Stimulated activated CD4-positive, alpha-beta T cell treated with anti-CD3 and anti-CD28 coated beads, Interleukin-1b, Interleukin-23, amount 100 ng/mL, for 4 hours (primary cell): ENCODE measurements at regions not wholly inside any gene's neighbourhood (a gene's known extent, or its start where the extent isn't known, plus 50 kb on each side); places are given as distances from the start of the nearest gene placed in this dataset.
"Not testable (repeated sequence)": the region's sequence is repeated elsewhere in the genome, so short reads cannot be mapped to it uniquely, and the experiment has no call there.

Experiments
- DNase-seq, 2 donors: peaks; one replicate each; pipeline ENCODE4 v3.0.0-alpha.2; 2020; ENCODE audit warnings: low read depth in 2 of 2

DNA sequence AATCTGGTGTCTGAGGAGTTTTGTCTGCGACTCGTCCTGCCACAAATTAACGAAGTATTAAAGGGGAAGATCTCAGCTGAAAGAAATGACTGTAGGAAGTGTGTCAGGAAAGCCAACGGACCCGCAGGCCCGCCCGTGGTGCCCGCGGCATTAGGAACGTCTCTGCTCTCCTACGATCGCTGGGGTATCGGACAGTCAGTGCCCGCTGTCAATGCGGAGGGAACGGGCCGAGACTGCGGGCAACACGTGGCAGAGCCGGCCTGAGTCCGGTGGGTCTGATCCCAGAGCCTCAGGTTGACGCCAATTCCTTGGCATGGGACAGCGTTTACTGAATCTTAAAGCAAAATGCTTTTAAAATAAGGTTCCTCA lies 128.7 kb downstream of the KBTBD2 start:
- no peak for DNase-seq

DNA sequence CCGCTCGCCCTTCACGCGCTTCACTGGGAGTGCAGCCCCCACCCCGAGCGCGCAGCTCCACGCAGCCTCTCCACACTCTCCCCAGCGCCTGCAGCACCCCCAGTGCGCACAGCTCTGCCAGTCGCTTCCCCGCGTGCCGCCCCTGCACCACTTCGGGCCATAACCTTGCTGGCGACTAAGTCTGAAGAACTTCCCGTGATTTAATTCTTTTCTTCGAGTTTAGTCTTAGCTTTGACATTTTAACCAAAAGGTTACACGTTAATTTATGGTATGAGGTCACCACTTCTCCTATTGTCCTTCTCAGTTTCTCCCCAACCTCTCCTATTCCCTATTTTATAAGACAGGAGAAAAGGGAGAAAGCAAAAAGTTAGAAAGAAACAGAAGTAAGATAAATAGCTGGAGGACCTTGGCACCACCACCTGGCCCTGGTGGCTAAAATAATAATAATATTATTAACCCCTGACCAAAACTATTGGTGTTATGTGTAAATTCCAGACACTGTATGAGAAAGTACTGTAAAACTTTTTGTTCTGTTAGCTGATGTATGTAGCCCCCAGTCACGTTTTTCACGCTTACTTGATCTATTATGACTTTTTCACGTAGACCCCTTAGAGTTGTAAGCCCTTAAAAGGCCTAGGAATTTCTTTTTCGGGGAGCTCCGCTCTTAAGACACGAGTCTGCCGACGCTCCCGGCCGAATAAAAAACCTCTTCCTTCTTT lies 129.2 kb downstream of the KBTBD2 start:
- not testable (repeated sequence) for DNase-seq

DNA sequence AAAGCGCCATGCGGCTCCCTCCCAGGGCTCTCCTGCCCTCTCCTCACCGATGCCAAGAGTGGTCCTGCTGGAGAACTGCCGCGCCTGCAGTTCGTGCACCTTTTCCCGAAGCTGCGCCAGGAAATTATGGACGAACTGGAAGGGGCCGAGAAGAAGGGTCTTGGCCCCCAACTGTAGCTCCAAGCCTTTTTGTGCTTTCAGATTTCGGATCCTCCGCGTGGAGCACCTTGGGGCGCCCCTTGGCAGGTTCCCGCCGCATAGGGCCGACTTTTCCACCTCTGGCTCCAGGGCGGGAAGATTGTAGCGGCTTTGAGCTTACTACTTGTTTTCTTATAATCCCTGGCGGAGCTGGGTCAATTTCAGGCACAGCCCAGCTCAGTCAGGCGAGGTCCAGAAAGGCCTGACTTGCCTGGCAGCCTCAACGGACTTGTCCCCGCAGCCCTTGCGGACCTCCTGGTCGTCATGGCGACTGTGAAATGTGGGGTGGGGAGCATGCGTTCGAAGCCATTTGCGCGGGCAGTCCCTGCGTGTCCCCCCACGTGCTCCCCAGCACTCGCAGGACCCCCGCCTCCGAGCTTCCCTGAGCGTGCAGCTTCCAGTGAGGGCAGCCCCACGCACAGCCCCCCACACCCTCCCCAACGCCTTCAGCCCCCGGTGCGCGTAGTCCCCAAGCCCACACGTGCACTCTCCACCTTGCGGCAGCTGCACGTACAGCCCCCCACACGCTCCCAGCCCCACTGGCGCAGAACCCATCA lies 129.9 kb downstream of the KBTBD2 start:
- DNase-seq: no peak

DNA sequence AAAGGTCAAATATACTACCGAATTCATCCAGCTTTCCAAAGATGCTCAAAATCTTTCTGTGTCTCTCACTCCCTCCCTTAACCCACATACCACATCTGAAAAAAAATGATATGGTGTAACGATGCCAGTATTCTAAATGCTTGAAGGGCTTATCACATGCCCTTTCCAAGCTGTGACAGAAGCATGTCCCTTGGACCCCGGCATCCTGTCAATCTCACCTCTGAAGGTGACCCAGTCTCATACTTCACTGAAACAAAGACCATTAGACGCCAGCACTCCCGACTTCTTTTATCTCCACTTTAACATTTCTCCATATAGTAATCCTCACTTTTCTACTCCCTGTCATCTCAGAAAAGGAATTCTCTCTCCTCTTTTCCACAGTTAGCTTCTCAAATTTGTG lies 130.8 kb downstream of the KBTBD2 start:
- DNase-seq: not testable (repeated sequence)

DNA sequence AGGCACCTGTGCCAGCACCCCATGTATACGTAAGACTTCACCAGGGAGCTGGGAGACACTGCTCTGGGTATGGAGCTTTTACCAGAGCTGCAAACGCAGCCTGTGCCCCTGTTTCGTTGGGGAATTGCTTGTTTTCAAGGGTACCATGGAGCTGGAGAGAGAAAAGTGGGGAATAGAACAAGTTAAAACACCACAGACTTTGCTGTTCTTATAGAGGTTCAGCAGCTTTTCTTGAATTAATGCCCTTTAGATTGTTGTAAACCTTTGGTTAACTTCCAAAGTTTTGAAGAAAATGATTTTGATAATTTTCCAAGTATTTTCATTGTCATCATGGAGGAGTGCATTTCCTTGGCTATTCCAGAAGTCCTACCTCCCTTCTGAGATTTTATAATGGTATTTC lies 131.7 kb downstream of the KBTBD2 start:
- not testable (repeated sequence) for DNase-seq

DNA sequence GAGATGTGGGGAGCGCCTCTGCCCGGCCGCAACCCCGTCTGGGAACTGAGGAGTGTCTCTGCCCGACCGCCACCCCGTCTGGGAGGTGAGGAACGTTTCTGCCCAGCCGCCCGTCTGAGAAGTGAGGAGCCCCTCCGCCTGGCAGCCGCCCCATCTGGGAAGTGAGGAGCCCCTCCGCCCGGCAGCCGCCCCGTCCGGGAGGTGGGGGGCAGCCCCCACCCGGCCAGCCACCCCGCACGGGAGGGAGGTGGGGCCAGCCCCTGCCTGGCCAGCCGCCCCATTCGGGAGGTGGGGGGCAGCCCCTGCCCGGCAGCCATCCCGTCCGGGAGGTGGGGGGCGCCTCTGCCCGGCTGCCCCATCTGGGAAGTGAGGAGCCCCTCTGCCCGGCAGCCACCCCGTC lies 137.7 kb downstream of the KBTBD2 start:
- DNase-seq: not testable (repeated sequence)

DNA sequence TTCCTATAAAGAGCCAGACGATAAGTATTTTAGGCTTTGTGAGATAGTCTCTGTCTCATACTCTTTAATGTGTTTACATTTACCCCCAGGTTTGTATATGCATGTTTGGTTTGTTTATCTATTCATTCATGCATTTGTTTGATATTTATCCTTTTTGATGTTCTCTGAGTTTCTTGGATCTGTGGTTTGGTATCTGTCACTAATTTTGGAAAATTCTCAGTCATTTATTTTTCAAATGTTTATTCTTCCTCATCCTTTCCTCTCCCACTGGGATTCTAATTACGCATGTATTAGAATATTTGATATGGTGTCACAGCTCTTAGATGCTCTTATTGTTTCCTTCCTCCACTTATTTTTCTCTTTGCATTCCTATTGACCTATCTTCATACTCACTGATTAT lies 143.2 kb downstream of the KBTBD2 start:
- not testable (repeated sequence) for DNase-seq

DNA sequence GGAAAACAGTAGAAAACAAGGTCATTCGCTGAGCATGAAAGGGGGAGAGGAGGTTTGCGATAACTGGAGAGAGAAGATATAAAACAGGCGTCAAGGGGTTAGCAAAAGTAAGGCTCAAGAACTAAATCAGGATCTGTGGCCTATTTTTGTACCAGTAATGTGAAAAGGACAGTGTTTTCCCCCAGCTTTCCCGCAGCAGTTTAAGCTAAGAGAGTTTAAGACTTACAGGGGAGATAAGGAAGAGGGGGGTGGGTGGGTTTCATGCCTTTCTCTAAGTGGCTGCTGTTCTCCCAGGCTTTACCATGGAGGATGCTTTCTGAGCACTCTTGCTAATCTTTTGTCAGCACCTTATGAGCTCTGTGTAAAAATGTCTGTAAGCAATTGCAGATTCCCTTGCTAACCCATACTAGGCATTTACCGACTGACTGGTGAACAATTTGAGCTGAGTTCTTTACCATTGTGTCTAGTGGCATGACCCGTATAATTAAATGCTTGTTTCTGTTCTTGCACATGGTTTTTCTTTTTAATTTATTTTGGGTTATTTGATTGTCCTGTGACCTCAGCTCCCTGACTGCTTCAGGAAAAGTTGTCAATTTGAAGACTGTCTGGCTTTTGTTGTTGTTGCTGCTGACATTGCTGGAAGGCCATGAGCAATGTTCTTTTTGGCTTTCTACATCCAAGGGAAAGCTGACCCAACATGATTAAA lies 144.0 kb downstream of the KBTBD2 start:
- DNase-seq: not testable (repeated sequence)

DNA sequence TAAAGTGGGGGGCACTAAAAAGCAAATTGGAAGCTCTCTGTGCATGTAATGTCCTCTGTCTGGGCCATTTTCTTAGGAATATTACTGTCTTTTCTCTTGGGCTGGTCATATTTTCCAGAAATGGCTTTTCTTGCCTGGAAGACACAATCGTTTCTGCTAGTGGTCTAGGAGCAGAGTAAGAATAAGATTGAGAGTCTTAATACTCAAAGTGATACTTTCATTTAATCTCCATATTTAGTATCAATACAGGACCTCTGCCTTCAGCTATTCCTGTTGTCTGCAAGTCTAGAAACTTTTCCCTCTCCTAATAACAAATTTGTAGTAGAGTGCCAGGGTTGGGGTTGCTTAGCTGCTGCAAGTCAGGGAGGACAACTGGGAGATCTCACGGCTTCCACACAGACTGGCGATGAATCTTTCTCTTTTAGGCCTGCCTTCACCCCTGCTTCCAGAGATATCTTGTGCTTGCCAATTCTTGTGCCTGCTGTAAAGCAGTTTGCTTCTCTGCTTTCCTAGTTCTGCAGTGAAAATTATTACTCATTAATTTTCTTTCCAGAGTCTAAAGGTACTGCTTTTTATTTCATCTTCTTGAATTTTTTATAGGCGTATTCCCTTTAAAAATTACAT lies 149.6 kb downstream of the KBTBD2 start:
- not testable (repeated sequence) for DNase-seq

DNA sequence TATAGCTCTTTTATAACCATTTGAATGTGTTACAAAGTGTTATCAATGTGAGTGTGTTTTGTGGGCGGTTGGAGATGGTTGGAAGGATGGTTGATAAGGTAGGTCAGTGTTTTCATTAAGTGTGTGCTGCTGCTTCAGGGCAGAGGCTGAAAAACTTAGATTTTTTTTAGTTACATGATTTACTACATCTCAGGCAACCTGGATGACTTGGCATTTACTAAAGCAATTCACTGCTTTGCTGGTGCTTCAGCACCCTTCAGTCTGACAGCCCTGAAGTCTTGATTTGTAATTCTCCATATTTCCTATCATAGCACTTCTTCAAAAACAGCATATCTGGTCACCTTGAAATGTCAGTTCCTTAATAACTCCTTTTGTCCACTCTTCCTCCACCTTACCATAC lies 151.8 kb downstream of the KBTBD2 start:
- DNase-seq: not testable (repeated sequence)

DNA sequence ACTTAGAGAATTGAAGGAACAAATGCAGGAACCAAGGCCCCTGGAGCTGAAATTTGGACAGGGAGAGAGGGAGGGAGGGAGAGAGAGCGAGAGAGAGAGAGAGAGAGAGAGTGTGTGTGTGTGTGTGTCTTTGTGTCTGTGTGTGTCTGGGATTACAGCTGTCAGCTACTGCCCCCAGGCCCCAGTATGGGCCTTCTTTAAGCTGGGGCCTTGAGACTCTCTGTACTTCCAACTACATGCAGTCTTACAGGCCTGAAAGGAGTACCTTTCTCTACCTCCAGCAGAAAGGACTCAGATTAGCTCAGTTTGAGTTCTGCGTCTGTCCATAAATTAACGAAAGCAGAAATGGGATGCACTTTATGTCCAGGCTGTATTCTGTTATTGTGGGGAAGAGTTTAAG lies 153.2 kb downstream of the KBTBD2 start:
- not testable (repeated sequence) for DNase-seq

DNA sequence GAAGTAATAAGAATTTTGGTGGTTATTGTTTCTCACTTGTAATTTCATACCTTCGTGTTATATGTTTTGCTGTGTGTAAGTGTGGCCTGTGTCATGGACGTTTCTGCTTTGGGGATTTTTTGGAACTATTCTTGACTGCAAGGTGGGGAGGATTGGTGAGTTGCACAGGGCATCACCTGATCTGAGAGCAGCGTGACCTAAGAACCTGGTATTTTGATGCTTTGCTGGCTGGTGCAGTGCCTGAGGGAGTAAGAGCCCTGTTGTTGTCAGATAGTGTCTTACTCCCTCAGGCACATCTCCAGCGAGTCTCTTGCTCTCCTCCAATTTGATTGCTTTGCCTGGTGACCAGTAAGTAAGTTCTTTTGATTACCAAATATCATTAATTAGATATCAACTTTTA lies 158.8 kb downstream of the KBTBD2 start:
- not testable (repeated sequence) for DNase-seq

DNA sequence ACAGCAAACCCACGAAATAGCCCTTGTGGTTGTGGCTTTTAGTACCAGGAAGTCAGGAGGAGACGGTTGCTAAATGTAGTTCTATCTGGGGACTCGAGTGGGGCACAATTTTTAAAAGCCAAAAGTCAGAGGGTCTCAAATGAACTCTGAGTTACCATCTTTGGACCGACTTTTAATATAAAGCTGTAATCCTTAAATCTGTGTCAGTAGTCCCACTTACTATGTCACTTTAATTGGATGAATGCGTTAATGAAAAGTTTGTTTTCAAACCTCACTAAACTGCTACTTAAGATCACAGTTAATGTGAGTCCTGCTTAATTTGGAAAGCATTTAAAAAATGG lies 162.3 kb downstream of the KBTBD2 start:
- not testable (repeated sequence) for DNase-seq

DNA sequence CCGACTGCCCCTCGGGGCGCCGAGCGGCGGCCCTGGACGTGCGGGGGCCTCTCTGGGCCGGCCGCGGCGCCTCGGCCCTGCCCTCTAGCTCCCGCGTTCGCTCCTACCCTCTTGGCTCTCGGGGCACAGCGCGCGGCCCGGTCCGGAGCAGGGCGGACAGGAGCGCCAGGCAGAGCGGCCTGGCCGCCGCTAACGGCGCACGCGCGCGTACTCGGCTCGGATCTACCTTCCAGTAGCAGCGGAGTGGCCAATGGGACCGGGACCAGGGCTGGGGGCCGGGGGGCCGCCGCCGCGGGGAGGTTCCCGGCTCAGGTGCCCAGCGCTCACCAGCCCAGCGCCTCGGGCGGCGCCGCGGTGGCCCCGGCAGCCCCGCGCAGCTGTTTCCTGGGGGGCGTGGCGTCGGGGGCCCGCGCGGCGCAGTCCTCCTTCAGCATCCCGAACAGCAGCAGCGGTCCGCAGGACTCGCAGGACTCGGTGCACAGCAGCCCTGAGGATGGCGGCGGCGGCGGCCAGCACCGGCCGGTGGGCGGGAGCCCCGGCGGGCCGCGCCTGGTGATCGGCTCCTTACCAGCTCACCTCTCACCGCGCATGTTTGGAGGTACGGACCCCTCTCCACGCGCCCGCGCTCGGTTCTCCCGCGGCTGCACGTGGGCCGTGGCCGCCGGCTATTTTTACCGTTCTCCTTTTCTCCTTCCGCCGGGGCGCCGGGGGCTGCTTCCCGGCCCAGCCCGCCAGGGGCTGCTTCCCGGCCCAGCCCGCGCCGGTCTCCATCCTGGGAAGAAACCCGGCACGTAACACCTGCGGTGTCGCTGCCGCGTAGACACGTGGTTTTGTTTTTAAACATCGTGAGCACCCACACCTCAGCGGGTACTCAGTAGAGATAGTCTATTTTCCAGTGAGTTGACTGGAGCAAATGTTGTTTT lies 162.9 kb downstream of the KBTBD2 start:
- peak in 1 of 2 donors; percentile 48 for DNase-seq

DNA sequence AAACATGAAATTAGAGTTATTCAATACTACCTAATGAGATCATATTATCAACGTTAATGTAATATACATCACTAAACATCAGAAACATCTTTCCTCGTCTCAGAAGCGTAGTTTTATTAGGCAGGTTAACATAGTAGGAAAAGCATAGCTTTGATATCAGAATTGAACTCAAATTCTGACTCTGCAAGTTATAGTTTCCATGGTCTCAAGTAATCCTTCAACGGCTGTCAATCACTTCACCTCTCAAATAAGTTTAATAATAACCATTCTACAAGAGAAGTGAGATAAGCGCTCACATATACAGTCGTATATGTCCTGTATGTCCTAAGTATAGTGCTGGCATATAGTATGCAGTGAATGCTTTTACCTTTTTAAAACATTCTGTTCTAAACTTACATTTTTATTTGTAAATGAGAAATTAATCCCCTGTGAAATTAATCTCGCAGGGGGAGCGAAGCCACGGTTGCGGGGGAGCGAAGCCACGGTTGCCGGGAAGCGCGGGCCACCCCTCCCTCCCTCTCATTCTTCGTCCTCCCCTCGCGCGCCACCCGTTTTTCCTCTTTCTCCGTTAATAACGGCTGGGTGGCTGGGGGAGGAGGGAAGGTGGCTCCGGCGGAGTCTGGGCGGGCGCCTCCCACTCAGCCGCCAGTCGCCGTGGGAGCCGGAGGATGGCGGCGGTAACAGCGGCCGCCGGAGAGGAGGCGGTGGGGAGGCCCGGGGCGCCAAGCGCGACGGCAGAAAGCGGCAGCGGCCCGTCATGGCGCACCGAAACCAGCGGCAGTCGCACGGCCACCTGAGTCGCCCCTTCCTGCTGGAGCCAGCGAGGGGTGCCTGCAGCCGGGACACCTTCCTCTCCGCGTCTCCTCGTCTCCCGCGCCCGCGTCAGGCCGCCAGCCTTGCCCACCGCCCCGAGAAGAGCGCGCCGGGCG lies 163.8 kb downstream of the KBTBD2 start:
- DNase-seq: peak in 1 of 2 donors; percentile 39

DNA sequence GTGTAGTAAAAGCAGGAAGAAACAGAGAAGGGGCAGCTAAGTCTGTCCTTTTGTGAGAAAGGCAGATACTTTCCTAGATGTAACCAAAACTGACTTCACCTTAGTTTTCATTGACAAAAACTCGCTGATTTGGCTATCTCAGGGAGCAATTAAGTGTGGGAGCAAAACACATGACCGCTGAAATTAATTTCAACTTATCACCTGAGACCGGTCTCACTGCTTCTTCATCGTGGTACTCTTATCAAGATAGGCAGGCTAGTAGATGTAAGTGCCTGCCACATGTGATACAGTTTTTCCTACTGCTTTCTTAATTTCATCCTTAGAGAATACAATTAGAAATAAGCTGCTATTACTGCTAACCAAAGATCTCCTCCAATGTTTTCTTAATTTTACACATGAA lies 168.7 kb downstream of the KBTBD2 start:
- not testable (repeated sequence) for DNase-seq

DNA sequence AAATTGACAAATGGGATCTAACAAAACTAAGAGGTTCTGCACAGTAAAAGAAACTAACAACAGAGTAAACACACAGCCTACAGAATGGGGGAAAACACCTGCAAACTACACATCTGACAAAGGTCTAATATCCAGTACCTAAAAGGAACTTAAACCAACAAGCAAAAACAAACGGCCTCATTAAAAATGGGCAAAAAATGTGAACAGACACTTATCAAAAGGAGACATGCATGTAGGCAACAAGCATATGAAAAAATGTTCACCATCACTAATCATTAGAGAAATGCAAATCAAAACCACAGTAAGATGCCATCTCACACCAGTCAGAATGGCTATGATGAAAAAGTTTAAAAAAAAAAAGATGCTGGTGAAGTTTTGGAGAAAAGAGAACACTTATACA lies 197.4 kb downstream of the KBTBD2 start:
- DNase-seq: no peak

DNA sequence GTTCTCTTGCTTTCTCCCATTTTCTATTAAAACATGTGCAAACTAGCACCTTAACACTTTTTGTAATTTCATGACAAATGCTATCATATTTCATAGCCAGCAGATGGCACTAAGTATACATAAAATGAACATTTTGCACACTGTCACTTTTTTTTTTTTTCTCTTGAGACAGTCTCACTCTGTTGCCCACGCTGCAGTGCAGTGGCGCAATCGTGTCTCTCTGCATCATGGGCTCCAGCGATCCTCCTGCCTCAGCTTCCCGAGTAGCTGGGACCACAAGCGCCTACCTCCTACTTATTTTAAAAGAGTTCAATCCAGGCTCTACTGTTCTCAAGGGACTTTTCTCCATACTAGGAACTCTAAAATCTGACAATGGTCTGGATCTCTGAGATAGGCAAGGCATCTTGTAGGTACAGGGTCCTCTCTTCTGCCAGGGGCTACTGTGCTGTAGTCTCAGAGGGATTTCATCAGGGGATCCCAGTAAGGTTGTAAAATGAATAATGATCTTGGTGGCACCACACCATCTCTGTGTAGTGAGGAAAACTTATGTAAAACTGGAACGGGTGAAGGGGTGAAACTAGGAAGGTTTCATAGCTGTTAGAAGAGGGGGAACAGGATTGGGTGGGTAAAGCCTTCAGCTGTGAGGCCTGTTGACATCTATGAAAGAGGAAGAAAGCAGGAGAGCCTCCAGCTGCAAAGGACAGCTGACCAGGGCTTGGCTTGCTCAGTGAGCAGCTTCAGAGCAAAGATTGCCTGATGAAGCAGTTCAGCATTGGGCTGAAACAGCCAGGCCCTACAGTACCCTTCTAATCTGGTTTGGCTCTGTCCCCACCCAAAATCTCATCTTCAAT lies 196.9 kb downstream of the AVL9 start:
- not testable (repeated sequence) for DNase-seq

DNA sequence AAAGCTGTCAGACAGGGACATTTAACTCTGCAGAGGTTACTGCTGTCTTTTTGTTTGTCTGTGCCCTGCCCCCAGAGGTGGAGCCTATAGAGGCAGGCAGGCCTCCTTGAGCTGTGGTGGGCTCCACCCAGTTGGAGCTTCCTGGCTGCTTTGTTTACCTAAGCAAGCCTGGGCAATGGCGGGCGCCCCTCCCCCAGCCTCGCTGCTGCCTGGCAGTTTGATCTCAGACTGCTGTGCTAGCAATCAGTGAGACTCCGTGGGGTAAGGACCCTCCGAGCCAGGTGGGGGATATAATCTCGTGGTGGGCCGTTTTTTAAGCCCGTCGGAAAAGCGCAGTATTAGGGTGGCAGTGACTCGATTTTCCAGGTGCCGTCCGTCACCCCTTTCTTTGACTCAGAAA lies 192.8 kb downstream of the AVL9 start:
- not testable (repeated sequence) for DNase-seq
